GM21717 (cell line): ENCODE measurements at regions not wholly inside any gene's neighbourhood (a gene's known extent, or its start where the extent isn't known, plus 50 kb on each side); places are given as distances from the start of the nearest gene placed in this dataset.
"Not testable (repeated sequence)": the region's sequence is repeated elsewhere in the genome, so short reads cannot be mapped to it uniquely, and the experiment has no call there.

Experiments used
- ATAC-seq: cut with Tn5 transposase; IDR thresholded peaks from one replicate; pipeline ENCODE4 v1.9.1; 2021; ENCODE audit warnings: mild to moderate bottlenecking, moderate library complexity; ENCODE audit not compliant: unreplicated experiment

- ATAC-seq: no peak
Observed at GRCh38 chr4:57199267-57199666, 89.1 kb upstream of the IGFBP7 start.

GRCh38 chr4:57195622-57196021 lies 85.4 kb upstream of the IGFBP7 start:
- ATAC-seq: no peak

GRCh38 chr4:57194068-57194611 lies 84.0 kb upstream of the IGFBP7 start:
- no peak for ATAC-seq

- ATAC-seq: no peak
Observed at GRCh38 chr4:57193209-57193810, 83.1 kb upstream of the IGFBP7 start.

- ATAC-seq: no peak
Observed at GRCh38 chr4:57191523-57192034, 81.4 kb upstream of the IGFBP7 start.

- peak; percentile 66 for ATAC-seq
Observed at GRCh38 chr4:57190601-57191481, 80.7 kb upstream of the IGFBP7 start.

GRCh38 chr4:57187246-57187645 lies 77.1 kb upstream of the IGFBP7 start:
- ATAC-seq: no peak

- no peak for ATAC-seq
Observed at GRCh38 chr4:57184378-57185029, 74.3 kb upstream of the IGFBP7 start.

- ATAC-seq: no peak
Observed at GRCh38 chr4:57182132-57182874, 72.1 kb upstream of the IGFBP7 start.

- ATAC-seq: not testable (repeated sequence)
Observed at GRCh38 chr4:57173136-57173535, 63.0 kb upstream of the IGFBP7 start.

- no peak for ATAC-seq
Observed at GRCh38 chr4:57172065-57172464, 61.9 kb upstream of the IGFBP7 start.

GRCh38 chr4:57168982-57169381 lies 58.8 kb upstream of the IGFBP7 start:
- ATAC-seq: no peak

GRCh38 chr4:57163530-57164459 lies 53.6 kb upstream of the IGFBP7 start:
- peak; percentile 98 for ATAC-seq

- ATAC-seq: no peak
Observed at GRCh38 chr4:57162499-57163019, 52.4 kb upstream of the IGFBP7 start.
